OCI-LY1 (cell line): ENCODE measurements at regions not wholly inside any gene's neighbourhood (a gene's known extent, or its start where the extent isn't known, plus 50 kb on each side); places are given as distances from the start of the nearest gene placed in this dataset.

Source experiments
- CTCF ChIP-seq: fragments of 200-600 bp; sonication (generic), shearing (Covaris generic); IDR thresholded peaks from 2 replicates; pipeline ENCODE4 v1.5.1; 2017; ENCODE audit warnings: mild to moderate bottlenecking, antibody characterized with exemption, low read length, moderate library complexity, mixed read lengths
- EZH2 ChIP-seq: fragments of 200-600 bp; sonication (generic), shearing (Covaris generic); IDR thresholded peaks from 2 replicates; pipeline ENCODE4 v1.8.0; 2017; ENCODE audit warnings: borderline replicate concordance, mixed run types, mild to moderate bottlenecking, antibody characterized with exemption, low read length, moderate library complexity, mixed read lengths

- TF ChIP-seq CTCF, result no peak
- no peak for TF ChIP-seq EZH2
Observed at GRCh38 chr15:31510057-31510456, 183.4 kb downstream of the KLF13 start.
